Epithelial cell of esophagus (primary cell): ENCODE measurements at regions not wholly inside any gene's neighbourhood (a gene's known extent, or its start where the extent isn't known, plus 50 kb on each side); places are given as distances from the start of the nearest gene placed in this dataset.

ENCODE experiments used
- DNase-seq: peaks from one replicate; pipeline ENCODE4 v3.0.0; 2010; ENCODE audit warnings: low read depth
- H3K4me3 ChIP-seq: 2 replicates; pipeline ENCODE4 v1.5.1; 2011; ENCODE audit warnings: mild to moderate bottlenecking, low read length, control low read depth
- CTCF ChIP-seq: IDR thresholded peaks from 2 replicates; pipeline ENCODE4 v1.5.1; 2011; ENCODE audit warnings: low read depth, mild to moderate bottlenecking, low read length, control low read depth, inconsistent platforms; ENCODE audit not compliant: insufficient read depth; ENCODE audit errors: missing control alignments

DNA sequence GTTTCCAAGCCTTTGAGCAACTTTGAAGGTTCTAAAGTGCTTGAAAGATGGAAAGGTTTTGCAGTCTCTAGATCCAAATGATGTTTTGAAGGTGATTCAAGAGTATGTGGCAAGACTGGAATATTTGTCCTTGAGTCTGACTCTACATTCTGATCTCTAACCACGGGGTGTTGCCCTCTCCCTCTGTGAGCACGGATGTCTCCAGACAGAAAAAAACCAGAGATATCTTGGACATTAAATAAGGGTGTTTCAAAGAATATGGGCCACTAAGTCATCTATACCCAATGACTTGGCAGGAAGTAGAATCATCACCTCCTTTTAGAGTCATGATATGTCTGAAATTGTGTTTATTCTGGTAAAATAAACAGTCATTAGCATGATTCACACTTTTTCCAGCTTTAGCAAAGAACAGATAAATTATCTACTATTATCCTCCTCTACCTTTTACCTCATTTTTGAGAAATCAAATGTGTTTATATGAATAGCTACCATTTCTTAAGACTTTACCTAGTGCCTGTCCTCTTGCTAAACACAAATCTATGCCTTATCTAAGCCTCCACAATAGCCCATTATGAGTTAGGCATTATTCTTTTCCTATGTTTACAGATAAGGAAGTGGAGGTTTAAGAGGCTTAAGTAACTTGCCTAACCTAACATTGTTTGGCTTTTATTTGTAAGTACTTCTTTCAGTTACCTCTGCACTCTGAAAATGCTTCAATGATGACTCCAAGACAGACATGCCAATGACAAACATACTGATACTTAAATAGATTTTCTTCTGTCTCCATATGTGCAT lies 384.4 kb downstream of the BMP2 start:
- peak; percentile 71 for DNase-seq
- no peak overlapping the region for H3K4me3 ChIP-seq
- no peak for TF ChIP-seq CTCF

DNA sequence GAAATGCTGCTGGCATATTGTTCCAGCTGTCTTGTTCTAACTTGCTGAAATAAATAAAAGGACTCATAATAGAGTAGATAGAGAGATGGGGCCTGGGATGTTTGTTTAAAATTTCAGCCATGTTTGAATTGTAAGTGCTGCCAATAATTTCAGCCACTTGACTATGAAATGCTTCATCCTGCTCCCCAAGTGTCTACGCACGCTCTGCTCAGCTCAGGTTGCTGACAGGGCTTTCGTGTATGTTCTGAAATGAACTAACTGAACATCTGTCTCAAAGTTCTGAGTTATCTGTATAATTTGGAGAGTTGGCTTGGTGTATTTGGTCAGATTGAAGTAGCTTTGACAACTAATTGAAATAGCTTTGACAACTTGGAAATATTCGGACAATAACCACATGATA lies 387.8 kb downstream of the BMP2 start:
- no peak overlapping the region for H3K4me3 ChIP-seq
- no peak for TF ChIP-seq CTCF
- peak; percentile 50 for DNase-seq

GRCh38 chr20:7155794-7156193 lies 388.3 kb downstream of the BMP2 start:
- no peak overlapping the region for H3K4me3 ChIP-seq
- no peak for TF ChIP-seq CTCF
- no peak for DNase-seq

- TF ChIP-seq CTCF = no peak
- peak; percentile 80 for DNase-seq
Measured at GRCh38 chr20:7159903-7160302, 392.4 kb downstream of the BMP2 start.

GRCh38 chr20:7161690-7162089 lies 394.2 kb downstream of the BMP2 start:
- peak; percentile 49 for DNase-seq
- peak; percentile 68 for TF ChIP-seq CTCF
- no peak overlapping the region for H3K4me3 ChIP-seq

More at GRCh38 chr20:7159903-7160302, 392.4 kb downstream of the BMP2 start:
- no peak overlapping the region for H3K4me3 ChIP-seq

- no peak overlapping the region for H3K4me3 ChIP-seq
Measured at GRCh38 chr20:7171911-7172310, 404.4 kb downstream of the BMP2 start.

More at GRCh38 chr20:7171911-7172310, 404.4 kb downstream of the BMP2 start:
- no peak for DNase-seq
- no peak for TF ChIP-seq CTCF
